Epithelial cell of proximal tubule (primary cell): ENCODE measurements at regions not wholly inside any gene's neighbourhood (a gene's known extent, or its start where the extent isn't known, plus 50 kb on each side); places are given as distances from the start of the nearest gene placed in this dataset.

Experiments used
- DNase-seq: peaks from one replicate; pipeline ENCODE4 v3.0.0-alpha.2; 2011; ENCODE audit warnings: low read depth
- H3K4me3 ChIP-seq: 2 replicates; pipeline ENCODE4 v1.5.1; 2011; ENCODE audit warnings: low read depth, mild to moderate bottlenecking, low read length
- TF ChIP-seq, protein P1 (sequence below): conservative IDR thresholded peaks from 2 replicates; pipeline ENCODE4 v1.5.1; 2012; ENCODE audit warnings: low read depth, mild to moderate bottlenecking, low read length

DNA sequence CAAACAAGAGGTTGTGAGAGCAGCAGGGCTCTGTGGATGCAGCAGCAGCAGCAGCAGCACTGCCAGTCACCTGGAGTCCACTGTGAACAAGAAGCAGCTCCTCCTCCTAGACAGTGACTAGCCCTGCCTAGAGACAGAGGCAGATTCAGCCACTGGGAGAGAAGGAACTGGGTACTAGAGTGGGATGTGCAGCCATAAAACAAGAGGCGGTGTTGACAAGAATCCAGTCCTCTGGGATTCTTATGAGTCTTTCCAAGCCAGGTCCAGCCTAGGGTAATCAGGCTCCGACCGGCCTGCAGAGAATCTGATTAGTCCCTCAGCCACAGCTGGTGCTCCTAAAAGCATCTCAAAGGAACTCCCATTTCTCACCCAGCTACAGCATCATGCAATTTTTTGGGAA, 83.9 kb upstream of the USP47 start:
- DNase-seq = no peak
- no peak overlapping the region for H3K4me3 ChIP-seq
- TF ChIP-seq, protein P1, sequence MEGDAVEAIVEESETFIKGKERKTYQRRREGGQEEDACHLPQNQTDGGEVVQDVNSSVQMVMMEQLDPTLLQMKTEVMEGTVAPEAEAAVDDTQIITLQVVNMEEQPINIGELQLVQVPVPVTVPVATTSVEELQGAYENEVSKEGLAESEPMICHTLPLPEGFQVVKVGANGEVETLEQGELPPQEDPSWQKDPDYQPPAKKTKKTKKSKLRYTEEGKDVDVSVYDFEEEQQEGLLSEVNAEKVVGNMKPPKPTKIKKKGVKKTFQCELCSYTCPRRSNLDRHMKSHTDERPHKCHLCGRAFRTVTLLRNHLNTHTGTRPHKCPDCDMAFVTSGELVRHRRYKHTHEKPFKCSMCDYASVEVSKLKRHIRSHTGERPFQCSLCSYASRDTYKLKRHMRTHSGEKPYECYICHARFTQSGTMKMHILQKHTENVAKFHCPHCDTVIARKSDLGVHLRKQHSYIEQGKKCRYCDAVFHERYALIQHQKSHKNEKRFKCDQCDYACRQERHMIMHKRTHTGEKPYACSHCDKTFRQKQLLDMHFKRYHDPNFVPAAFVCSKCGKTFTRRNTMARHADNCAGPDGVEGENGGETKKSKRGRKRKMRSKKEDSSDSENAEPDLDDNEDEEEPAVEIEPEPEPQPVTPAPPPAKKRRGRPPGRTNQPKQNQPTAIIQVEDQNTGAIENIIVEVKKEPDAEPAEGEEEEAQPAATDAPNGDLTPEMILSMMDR = no peak

DNA sequence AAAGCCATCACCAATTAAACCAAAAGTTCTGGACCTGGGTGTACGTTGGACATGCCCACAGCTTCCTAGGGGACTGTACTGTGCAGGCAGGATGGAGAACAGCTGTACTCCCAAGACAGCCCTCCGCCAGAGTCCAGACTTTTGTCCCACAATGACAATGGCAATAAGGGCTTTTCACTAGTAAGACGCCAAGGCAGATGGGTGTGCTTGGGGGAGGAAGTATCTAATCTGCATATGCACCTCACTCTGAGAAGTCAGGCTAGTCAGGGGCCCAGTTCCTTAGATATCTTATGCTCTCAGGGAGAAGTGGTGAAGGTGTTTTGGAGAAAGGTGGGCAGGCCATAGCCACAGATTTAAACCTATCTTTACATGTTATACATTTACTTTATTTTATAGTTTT, 85.1 kb upstream of the USP47 start:
- no peak overlapping the region for H3K4me3 ChIP-seq
- DNase-seq = no peak
- TF ChIP-seq, protein P1 = no peak

DNA sequence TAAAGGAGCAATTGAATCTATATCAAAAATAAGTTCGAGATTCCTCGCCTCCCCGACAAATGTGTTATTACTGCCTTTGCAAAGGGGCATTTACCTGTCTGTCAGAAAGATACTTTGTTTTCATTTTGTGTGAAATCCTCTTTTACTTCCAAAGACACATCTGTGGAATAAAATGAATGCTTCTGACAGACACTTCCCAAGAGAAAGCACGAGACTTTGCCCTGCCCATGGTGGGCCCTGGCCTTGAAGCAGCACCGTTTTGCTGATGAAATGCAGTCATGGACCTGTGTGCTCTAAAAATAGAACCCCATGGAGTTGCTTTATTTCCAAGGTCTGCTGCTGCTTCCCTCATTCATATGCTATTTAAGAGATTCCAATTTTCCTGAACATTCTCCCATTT, 85.9 kb upstream of the USP47 start:
- DNase-seq = no peak
- no peak overlapping the region for H3K4me3 ChIP-seq
- TF ChIP-seq, protein P1 = no peak

DNA sequence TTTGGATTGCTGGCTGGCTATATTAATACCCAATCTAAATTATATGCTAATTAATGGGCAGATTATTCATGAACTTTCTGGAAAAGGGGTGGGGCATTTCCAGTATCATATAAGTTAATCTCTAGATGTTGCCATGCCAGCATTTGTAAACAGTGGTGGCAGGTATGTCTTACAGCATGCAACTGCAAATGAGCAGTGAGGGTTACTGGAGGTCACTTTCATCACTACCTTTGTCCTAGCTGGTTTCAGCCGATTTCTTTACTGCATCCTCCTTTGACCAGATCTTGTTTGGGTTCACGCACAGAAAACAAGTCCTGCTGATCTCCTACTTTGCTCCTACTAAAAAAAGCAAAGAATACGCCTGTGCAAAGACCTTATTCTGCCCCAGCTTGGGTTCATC, 89.1 kb upstream of the USP47 start:
- no peak for DNase-seq
- TF ChIP-seq, protein P1 = no peak
- no peak overlapping the region for H3K4me3 ChIP-seq

DNA sequence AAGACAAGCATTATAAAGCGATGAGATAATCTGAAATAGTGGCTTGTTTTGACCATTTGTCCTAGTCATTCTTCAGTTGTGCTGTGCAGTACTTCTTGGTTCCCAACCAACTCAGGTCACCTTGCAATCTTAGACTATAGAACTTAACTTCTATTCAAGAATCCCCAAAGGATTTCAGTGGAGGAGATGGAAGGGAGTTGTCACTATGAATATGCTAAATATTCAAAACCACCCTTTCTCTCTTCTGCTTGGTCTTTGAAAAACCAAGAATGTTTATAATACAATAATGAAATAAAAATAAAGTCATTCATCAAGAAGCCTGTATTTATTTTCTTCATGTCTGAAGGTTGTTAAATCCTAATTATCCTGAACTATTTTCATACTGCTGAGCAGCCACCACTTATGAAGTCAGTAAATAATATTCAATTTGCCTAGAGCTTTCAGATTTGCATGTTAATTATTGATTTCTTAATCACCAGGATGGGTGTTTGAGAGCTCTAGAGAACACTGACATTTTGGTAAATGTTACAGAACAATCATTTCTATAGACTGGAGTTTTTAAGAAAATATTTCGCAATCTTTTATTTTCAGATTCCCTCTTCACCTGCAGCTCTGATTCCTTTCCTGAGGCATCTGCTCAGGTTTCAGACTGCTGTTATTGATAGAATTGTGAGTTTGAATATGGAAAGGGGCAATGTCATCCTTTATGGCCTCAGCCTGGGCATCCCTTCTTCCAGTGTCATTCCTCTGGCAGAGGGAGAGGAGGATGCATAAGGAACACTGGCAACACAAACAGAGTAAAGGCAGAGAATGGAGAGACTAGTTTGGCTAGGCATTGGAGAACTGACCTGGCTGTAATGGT, 91.5 kb upstream of the USP47 start:
- TF ChIP-seq, protein P1 = no peak
- H3K4me3 ChIP-seq = no peak overlapping the region
- DNase-seq = no peak

DNA sequence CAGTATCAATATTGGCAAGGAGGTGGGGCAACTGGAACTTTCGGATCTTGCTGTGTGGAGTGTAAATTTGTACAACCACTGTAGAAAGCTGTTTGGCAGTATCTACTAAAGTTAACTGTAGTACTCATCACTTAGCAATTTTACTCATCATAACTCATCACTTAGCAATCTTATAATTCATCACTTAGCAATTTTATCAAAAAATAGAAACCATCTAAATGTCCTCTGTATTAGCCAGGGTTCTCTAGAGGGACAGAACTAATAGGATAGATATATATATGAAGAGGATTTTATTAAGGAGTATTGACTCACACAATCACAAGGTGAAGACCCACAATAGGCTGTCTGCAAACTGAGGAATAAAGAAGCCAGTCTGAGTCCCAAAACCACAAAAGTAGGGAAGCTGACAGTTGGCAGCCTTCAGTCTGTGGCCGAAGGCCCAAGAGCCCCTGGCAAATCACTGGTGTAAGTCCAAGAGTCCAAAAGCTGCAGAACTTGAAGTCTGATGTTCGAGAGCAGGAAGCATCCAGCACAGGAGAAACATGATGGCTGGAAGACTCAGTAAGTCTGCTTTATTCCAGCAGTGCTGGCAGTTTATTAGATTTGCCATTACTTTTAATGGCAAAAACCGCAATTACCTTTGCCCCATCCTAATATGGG, 92.9 kb upstream of the USP47 start:
- no peak overlapping the region for H3K4me3 ChIP-seq
- TF ChIP-seq, protein P1 = no peak
- DNase-seq = no peak
